Thyroid gland (tissue), 4 donors: ENCODE measurements at regions not wholly inside any gene's neighbourhood (a gene's known extent, or its start where the extent isn't known, plus 50 kb on each side); places are given as distances from the start of the nearest gene placed in this dataset.
A peak's percentile ranks its signal among the peaks of the same experiment; 100 is the strongest.

Experiments
- DNase-seq, 2 donors: peaks; one replicate each; pipeline ENCODE4 v3.0.0-alpha.2; 2019
- H3K27ac ChIP-seq, 3 donors: fragments of 200-600 bp; sonication (generic); 1 replicate in 2 of 3; 2 replicates in 1 of 3; pipeline ENCODE4 v1.5.1; 2016 to 2019; ENCODE audit warnings: mild to moderate bottlenecking in 1 of 3, moderate library complexity in 1 of 3
- H3K27me3 ChIP-seq: fragments of 200-600 bp; sonication (generic); one replicate; pipeline ENCODE4 v1.5.1; 2019
- H3K36me3 ChIP-seq, 2 donors: fragments of 200-600 bp; sonication (generic); one replicate each; pipeline ENCODE4 v1.5.1; 2016 to 2019
- H3K4me1 ChIP-seq, 2 donors: fragments of 200-600 bp; sonication (generic); one replicate each; pipeline ENCODE4 v1.5.1; 2017 to 2019
- H3K4me3 ChIP-seq, 3 donors: fragments of 200-600 bp; sonication (generic); replicated peaks in 1 of 3; 1 replicate in 2 of 3; 2 replicates in 1 of 3; pipeline ENCODE4 v1.5.1; 2016; ENCODE audit warnings: mild to moderate bottlenecking in 1 of 3
- H3K9me3 ChIP-seq: fragments of 200-600 bp; sonication (generic); one replicate; pipeline ENCODE4 v1.5.1; 2017
- POLR2A ChIP-seq, 2 donors: fragments of 450-650 bp; IDR thresholded peaks; one replicate each; pipeline ENCODE4 v1.6.1; 2017; ENCODE audit warnings: antibody characterized with exemption in 2 of 2, mild to moderate bottlenecking in 2 of 2, moderate library complexity in 1 of 2
- WGBS, 2 donors: methylation state at CpG; one replicate each; pipeline ENCODE4 v1.1.5; 2017; 5-methylcytosine and 5-hydroxymethylcytosine counted together
- intact Hi-C: fragments of 100-400 bp; cut with DNase I; formaldehyde crosslinking; loops from one replicate; pipeline ENCODE4 v1.15.1; 2023
- TF ChIP-seq, protein P1 (sequence below), 6 experiments: fragments of 200-600 bp in 3 of 6; fragments of 450-650 bp in 3 of 6; sonication (generic) in 3 of 6; IDR thresholded peaks; one replicate each; pipeline ENCODE4 v1.5.1; 2016 to 2019; ENCODE audit warnings: antibody characterized with exemption in 6 of 6, mild to moderate bottlenecking in 2 of 6, inconsistent platforms in 1 of 6, moderate library complexity in 1 of 6

- no peak overlapping the region for H3K4me3 ChIP-seq
- DNase-seq = peak; percentile 26 to 48
- WGBS, 2 donors = 59 to 61% methylated on average over 15 to 16 of the region's 16 CpGs
- no peaks in the 10 kb centered on the region for H3K9me3 ChIP-seq
- intact Hi-C loops = no loop called here
- H3K4me1 ChIP-seq = peaks cover 4 to 6% of the 10 kb centered on the region in 2 donors
- no peaks in the 10 kb centered on the region for H3K36me3 ChIP-seq
- no peaks in the 10 kb centered on the region for H3K27me3 ChIP-seq
- no peak for TF ChIP-seq POLR2A (IDR thresholded peaks at IDR 0.05)
- TF ChIP-seq, protein P1, sequence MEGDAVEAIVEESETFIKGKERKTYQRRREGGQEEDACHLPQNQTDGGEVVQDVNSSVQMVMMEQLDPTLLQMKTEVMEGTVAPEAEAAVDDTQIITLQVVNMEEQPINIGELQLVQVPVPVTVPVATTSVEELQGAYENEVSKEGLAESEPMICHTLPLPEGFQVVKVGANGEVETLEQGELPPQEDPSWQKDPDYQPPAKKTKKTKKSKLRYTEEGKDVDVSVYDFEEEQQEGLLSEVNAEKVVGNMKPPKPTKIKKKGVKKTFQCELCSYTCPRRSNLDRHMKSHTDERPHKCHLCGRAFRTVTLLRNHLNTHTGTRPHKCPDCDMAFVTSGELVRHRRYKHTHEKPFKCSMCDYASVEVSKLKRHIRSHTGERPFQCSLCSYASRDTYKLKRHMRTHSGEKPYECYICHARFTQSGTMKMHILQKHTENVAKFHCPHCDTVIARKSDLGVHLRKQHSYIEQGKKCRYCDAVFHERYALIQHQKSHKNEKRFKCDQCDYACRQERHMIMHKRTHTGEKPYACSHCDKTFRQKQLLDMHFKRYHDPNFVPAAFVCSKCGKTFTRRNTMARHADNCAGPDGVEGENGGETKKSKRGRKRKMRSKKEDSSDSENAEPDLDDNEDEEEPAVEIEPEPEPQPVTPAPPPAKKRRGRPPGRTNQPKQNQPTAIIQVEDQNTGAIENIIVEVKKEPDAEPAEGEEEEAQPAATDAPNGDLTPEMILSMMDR (IDR thresholded peaks at IDR 0.05) = no peak
- H3K27ac ChIP-seq = no peak overlapping the region
These were observed 110.0 kb downstream of the ADSS2 start for GRCh38 chr1:244341455-244342450.

DNA sequence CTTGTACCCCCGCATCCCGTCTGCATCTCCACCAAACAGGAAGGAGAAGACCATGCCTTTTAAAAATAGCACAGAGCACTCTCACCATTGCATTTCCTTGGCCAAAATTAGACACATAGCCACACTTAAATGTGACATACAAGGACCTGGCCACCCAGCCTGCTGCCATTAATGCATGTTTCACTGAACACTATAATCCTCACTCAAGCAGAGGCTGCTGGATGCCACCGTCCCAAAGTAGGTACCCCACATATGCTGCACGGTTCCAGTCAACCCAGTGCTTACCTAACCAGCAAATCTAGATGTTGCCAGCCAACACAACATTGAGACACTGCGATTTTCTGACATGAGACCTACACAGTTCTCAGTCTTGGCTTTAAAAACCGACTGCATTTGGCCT is 107.7 kb downstream of the ADSS2 start:
- intact Hi-C loops = no loop called here
- 85 to 88% methylated on average over 6 of the region's 6 CpGs for WGBS, 2 donors
- no peak for TF ChIP-seq POLR2A (IDR thresholded peaks at IDR 0.05)
- TF ChIP-seq, protein P1 (IDR thresholded peaks at IDR 0.05) = no peak
- DNase-seq = no peak
- H3K4me1 ChIP-seq = peaks cover 4 to 6% of the 10 kb centered on the region in 2 donors
- H3K4me3 ChIP-seq = no peak overlapping the region
- H3K27me3 ChIP-seq = no peaks in the 10 kb centered on the region
- H3K36me3 ChIP-seq = no peaks in the 10 kb centered on the region
- no peaks in the 10 kb centered on the region for H3K9me3 ChIP-seq
- H3K27ac ChIP-seq = no peak overlapping the region

GRCh38 chr1:244346972-244347618 is 104.6 kb downstream of the ADSS2 start:
- intact Hi-C loops = no loop called here
- 89 to 92% methylated on average over 6 of the region's 6 CpGs for WGBS, 2 donors
- TF ChIP-seq, protein P1 (IDR thresholded peaks at IDR 0.05) = no peak
- TF ChIP-seq POLR2A (IDR thresholded peaks at IDR 0.05) = no peak

DNA sequence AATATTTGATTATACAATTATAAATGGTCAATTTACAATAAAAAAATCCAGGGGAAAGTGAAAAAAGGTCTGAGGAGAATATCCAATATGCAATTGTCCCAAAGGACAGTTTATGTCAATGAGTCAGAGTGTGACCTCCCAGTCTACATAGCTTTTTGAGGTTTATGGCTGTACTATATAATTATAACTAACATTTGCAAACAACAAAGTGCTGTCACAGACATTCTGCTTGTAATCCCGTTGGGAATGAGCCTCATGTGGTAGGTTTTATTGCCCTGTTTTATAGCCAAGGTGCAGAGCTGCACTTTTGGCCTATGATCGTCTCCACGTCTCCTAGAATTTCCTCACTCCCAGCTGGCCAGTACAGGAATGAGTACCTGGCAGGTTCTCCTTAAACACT is 103.8 kb downstream of the ADSS2 start:
- Histone ChIP-seq H3K4me1 (peaks cover 4 to 5% of the 10 kb centered on the region in 2 donors), H3K27me3 (no peaks in the 10 kb centered on the region), H3K36me3 (no peaks in the 10 kb centered on the region), H3K4me3 (no peak overlapping the region), H3K9me3 (no peaks in the 10 kb centered on the region), H3K27ac (no peak overlapping the region)
- intact Hi-C loops = no loop called here
- 79 to 80% methylated on average over 3 of the region's 3 CpGs for WGBS, 2 donors
- no peak for DNase-seq
- TF ChIP-seq POLR2A (IDR thresholded peaks at IDR 0.05) = no peak
- TF ChIP-seq, protein P1 (IDR thresholded peaks at IDR 0.05) = no peak

More at GRCh38 chr1:244346972-244347618, 104.6 kb downstream of the ADSS2 start:
- Histone ChIP-seq H3K4me1 (no peaks in the 10 kb centered on the region), H3K36me3 (no peaks in the 10 kb centered on the region), H3K9me3 (no peaks in the 10 kb centered on the region), H3K27me3 (no peaks in the 10 kb centered on the region), H3K4me3 (no peak overlapping the region), H3K27ac (no peak overlapping the region)
- DNase-seq = no peak
